MCF 10A (cell line): ENCODE measurements at regions not wholly inside any gene's neighbourhood (a gene's known extent, or its start where the extent isn't known, plus 50 kb on each side); places are given as distances from the start of the nearest gene placed in this dataset.

Experiments used
- BruUV-seq: library from RNA; stranded (reverse); fragments of 400-500 nt; replicated peaks from 2 replicates; lab custom pipeline; 2021; lab: Mats Ljungman, UMichigan
- CTCF ChIA-PET: fragments of 300-600 bp; sonication (Branson Sonifier 250); formaldehyde crosslinking; extraction: SDS; loops from one replicate; lab custom pipeline; 2021; ENCODE audit warnings: antibody characterized with exemption, inconsistent platforms; lab: Yijun Ruan, JAX
- POLR2A ChIA-PET: fragments of 300-600, 350-650 bp; sonication (Branson Sonifier 250); formaldehyde crosslinking; extraction: SDS; loops from one replicate; lab custom pipeline; 2020; ENCODE audit warnings: antibody characterized with exemption, inconsistent platforms; lab: Yijun Ruan, JAX
- DNase-seq: peaks from one replicate; pipeline ENCODE4 v3.0.0-alpha.2; 2018; ENCODE audit not compliant: unreplicated experiment
- H3K27ac Mint-ChIP-seq: one replicate; pipeline ENCODE4 v1.8.0; 2022; ENCODE audit warnings: mild to moderate bottlenecking, low read depth, mixed read lengths; ENCODE audit not compliant: unreplicated experiment
- H3K27me3 Mint-ChIP-seq: one replicate; pipeline ENCODE4 v1.8.0; 2022; ENCODE audit warnings: mixed read lengths; ENCODE audit not compliant: insufficient read depth, unreplicated experiment
- H3K36me3 Mint-ChIP-seq: one replicate; pipeline ENCODE4 v1.8.0; 2022; ENCODE audit warnings: mild to moderate bottlenecking, moderate library complexity, mixed read lengths; ENCODE audit not compliant: insufficient read depth, unreplicated experiment
- H3K4me1 Mint-ChIP-seq: one replicate; pipeline ENCODE4 v1.8.0; 2022; ENCODE audit warnings: mixed read lengths; ENCODE audit not compliant: insufficient read depth, unreplicated experiment
- H3K4me3 Mint-ChIP-seq: one replicate; pipeline ENCODE4 v1.8.0; 2022; ENCODE audit warnings: mild to moderate bottlenecking, moderate library complexity, mixed read lengths; ENCODE audit not compliant: unreplicated experiment
- H3K9me3 Mint-ChIP-seq: one replicate; pipeline ENCODE4 v1.8.0; 2022; ENCODE audit warnings: mixed read lengths; ENCODE audit not compliant: unreplicated experiment
- intact Hi-C: fragments of 100-400 bp; cut with micrococcal nuclease; formaldehyde crosslinking; loops from 2 replicates; pipeline ENCODE4 v1.14.1; 2022
- TF ChIP-seq, protein P1 (sequence below): fragments of 200-600 bp; IDR thresholded peaks from one replicate; pipeline ENCODE4 v1.8.0; 2022; ENCODE audit warnings: antibody characterized with exemption, mild to moderate bottlenecking; ENCODE audit not compliant: unreplicated experiment

- intact Hi-C loops: no loop called here
- H3K36me3 Mint-ChIP-seq: no peaks in the 10 kb centered on the region
- H3K4me3 Mint-ChIP-seq: no peak overlapping the region
- no peaks in the 10 kb centered on the region for H3K27me3 Mint-ChIP-seq
- BruUV-seq: no TSS peak
- POLR2A ChIA-PET: no interaction called here
- H3K9me3 Mint-ChIP-seq: peaks cover 8% of the 10 kb centered on the region
- H3K27ac Mint-ChIP-seq: no peak overlapping the region
- no peaks in the 10 kb centered on the region for H3K4me1 Mint-ChIP-seq
- no peak for DNase-seq
- TF ChIP-seq, protein P1, sequence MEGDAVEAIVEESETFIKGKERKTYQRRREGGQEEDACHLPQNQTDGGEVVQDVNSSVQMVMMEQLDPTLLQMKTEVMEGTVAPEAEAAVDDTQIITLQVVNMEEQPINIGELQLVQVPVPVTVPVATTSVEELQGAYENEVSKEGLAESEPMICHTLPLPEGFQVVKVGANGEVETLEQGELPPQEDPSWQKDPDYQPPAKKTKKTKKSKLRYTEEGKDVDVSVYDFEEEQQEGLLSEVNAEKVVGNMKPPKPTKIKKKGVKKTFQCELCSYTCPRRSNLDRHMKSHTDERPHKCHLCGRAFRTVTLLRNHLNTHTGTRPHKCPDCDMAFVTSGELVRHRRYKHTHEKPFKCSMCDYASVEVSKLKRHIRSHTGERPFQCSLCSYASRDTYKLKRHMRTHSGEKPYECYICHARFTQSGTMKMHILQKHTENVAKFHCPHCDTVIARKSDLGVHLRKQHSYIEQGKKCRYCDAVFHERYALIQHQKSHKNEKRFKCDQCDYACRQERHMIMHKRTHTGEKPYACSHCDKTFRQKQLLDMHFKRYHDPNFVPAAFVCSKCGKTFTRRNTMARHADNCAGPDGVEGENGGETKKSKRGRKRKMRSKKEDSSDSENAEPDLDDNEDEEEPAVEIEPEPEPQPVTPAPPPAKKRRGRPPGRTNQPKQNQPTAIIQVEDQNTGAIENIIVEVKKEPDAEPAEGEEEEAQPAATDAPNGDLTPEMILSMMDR: no peak
- CTCF ChIA-PET: no interaction called here
Measured at GRCh38 chr16:35144212-35144932, 1685.0 kb downstream of the TP53TG3F start.

- CTCF ChIA-PET: no interaction called here
- Mint-ChIP-seq H3K36me3 (no peaks in the 10 kb centered on the region), H3K27me3 (no peaks in the 10 kb centered on the region), H3K9me3 (peaks cover 8% of the 10 kb centered on the region), H3K4me3 (no peak overlapping the region), H3K27ac (no peak overlapping the region), H3K4me1 (no peaks in the 10 kb centered on the region)
- POLR2A ChIA-PET: no interaction called here
- no TSS peak for BruUV-seq
- intact Hi-C loops: no loop called here
- TF ChIP-seq, protein P1: no peak
- no peak for DNase-seq
Measured at GRCh38 chr16:35146031-35146710, 1686.8 kb downstream of the TP53TG3F start.

- TF ChIP-seq, protein P1: no peak
- Mint-ChIP-seq H3K9me3 (peaks cover 8% of the 10 kb centered on the region), H3K27me3 (no peaks in the 10 kb centered on the region), H3K4me3 (no peak overlapping the region), H3K4me1 (no peaks in the 10 kb centered on the region), H3K36me3 (no peaks in the 10 kb centered on the region), H3K27ac (no peak overlapping the region)
- no TSS peak for BruUV-seq
- DNase-seq: no peak
- intact Hi-C loops: no loop called here
- POLR2A ChIA-PET: no interaction called here
- CTCF ChIA-PET: no interaction called here
Measured at GRCh38 chr16:35146723-35147458, 1687.5 kb downstream of the TP53TG3F start.
